ENCODE measurements at regions not wholly inside any gene's neighbourhood (a gene's known extent, or its start where the extent isn't known, plus 50 kb on each side); places are given as distances from the start of the nearest gene placed in this dataset.

- no peak for DNase-seq
- WGBS, 3 donors: 66 to 81% (median 74%) methylated on average over 2 of the region's 2 CpGs
- FAIRE-seq: no peak
These were observed 148.3 kb upstream of the SRD5A2 start for GRCh38 chr2:31729065-31729439.

DNA sequence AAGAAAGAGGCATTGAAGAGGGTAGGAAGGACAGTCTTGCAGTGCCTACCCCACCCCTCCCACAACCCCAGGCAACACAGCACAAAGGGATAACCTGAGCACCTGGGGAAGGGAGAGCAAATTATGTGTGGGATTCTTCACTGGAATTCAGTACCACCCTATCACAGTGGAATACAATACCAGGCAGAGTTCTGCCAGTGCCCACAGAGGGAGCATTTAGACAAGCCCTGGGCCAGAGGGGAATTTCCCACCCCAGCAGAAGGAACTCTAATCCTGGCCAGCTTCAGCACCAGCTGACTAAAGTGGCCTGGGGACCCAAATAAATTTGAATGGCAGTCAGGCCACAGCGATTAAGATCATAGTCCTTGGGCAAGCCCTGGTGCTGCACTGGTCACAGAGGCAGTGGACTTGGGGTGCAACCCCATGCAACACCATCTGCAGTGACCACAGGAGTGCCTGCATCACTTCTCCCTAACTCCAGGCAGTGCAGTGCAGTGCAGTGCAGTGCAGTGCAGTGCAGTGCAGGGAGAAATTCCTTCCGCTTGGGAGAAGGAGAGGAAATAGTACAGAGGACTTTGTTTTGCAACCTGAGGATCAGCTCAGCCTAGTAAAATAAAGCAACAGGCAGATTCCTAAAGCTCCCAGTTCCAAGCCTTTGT lies 147.8 kb upstream of the SRD5A2 start:
- FAIRE-seq (no peak), DNase-seq (no peak)
- Histone ChIP-seq H3K4me3 (ENCODE audit: low read depth in 1 of 3, low read length in 3 of 3) (no peak overlapping the region), H3K4me1 (ENCODE audit: control insufficient read depth in 3 of 3, insufficient read depth in 2 of 3, low read depth in 1 of 3, low read length in 2 of 3) (no peaks in the 10 kb centered on the region), H3K27ac (ENCODE audit: low read depth in 1 of 3, low read length in 2 of 3) (no peak overlapping the region), H3K36me3 (ENCODE audit: control insufficient read depth in 3 of 3, insufficient read depth in 2 of 3, low read depth in 1 of 3, low read length in 3 of 3) (no peaks in the 10 kb centered on the region), H3K27me3 (ENCODE audit: control insufficient read depth in 3 of 3, insufficient read depth in 3 of 3, low read length in 3 of 3) (no peaks in the 10 kb centered on the region), H3K9me3 (ENCODE audit: control insufficient read depth in 2 of 2, insufficient read depth in 1 of 2, low read depth in 1 of 2, low read length in 1 of 2) (peaks cover 0 to 3% of the 10 kb centered on the region in 2 donors)
- 88 to 95% (median 91%) methylated on average over 2 of the region's 2 CpGs for WGBS, 3 donors

More at GRCh38 chr2:31729065-31729439, 148.3 kb upstream of the SRD5A2 start:
- Histone ChIP-seq H3K4me1 (ENCODE audit: control insufficient read depth in 3 of 3, insufficient read depth in 2 of 3, low read depth in 1 of 3, low read length in 2 of 3) (no peaks in the 10 kb centered on the region), H3K9me3 (ENCODE audit: control insufficient read depth in 2 of 2, insufficient read depth in 1 of 2, low read depth in 1 of 2, low read length in 1 of 2) (peaks cover 0 to 3% of the 10 kb centered on the region in 2 donors), H3K27ac (ENCODE audit: low read depth in 1 of 3, low read length in 2 of 3) (no peak overlapping the region), H3K4me3 (ENCODE audit: low read depth in 1 of 3, low read length in 3 of 3) (no peak overlapping the region), H3K27me3 (ENCODE audit: control insufficient read depth in 3 of 3, insufficient read depth in 3 of 3, low read length in 3 of 3) (no peaks in the 10 kb centered on the region), H3K36me3 (ENCODE audit: control insufficient read depth in 3 of 3, insufficient read depth in 2 of 3, low read depth in 1 of 3, low read length in 3 of 3) (no peaks in the 10 kb centered on the region)

- H3K9me3 ChIP-seq (ENCODE audit: control insufficient read depth in 2 of 2, insufficient read depth in 1 of 2, low read depth in 1 of 2, low read length in 1 of 2): peaks cover 0 to 3% of the 10 kb centered on the region in 2 donors
- 80 to 90% (median 84%) methylated on average over 2 of the region's 2 CpGs for WGBS, 3 donors
- DNase-seq (no peak), FAIRE-seq (no peak)
- H3K27ac ChIP-seq (ENCODE audit: low read depth in 1 of 3, low read length in 2 of 3): no peak overlapping the region
- H3K27me3 ChIP-seq (ENCODE audit: control insufficient read depth in 3 of 3, insufficient read depth in 3 of 3, low read length in 3 of 3): no peaks in the 10 kb centered on the region
- no peaks in the 10 kb centered on the region for H3K4me1 ChIP-seq (ENCODE audit: control insufficient read depth in 3 of 3, insufficient read depth in 2 of 3, low read depth in 1 of 3, low read length in 2 of 3)
- H3K4me3 ChIP-seq (ENCODE audit: low read depth in 1 of 3, low read length in 3 of 3): no peak overlapping the region
- H3K36me3 ChIP-seq (ENCODE audit: control insufficient read depth in 3 of 3, insufficient read depth in 2 of 3, low read depth in 1 of 3, low read length in 3 of 3): no peaks in the 10 kb centered on the region
These were observed 145.7 kb upstream of the SRD5A2 start for GRCh38 chr2:31726457-31726856.

- FAIRE-seq (no peak), DNase-seq (no peak)
- Histone ChIP-seq H3K4me3 (ENCODE audit: low read depth in 1 of 3, low read length in 3 of 3) (no peak overlapping the region), H3K36me3 (ENCODE audit: control insufficient read depth in 3 of 3, insufficient read depth in 2 of 3, low read depth in 1 of 3, low read length in 3 of 3) (no peaks in the 10 kb centered on the region), H3K27me3 (ENCODE audit: control insufficient read depth in 3 of 3, insufficient read depth in 3 of 3, low read length in 3 of 3) (no peaks in the 10 kb centered on the region), H3K4me1 (ENCODE audit: control insufficient read depth in 3 of 3, insufficient read depth in 2 of 3, low read depth in 1 of 3, low read length in 2 of 3) (no peaks in the 10 kb centered on the region), H3K27ac (ENCODE audit: low read depth in 1 of 3, low read length in 2 of 3) (no peak overlapping the region), H3K9me3 (ENCODE audit: control insufficient read depth in 2 of 2, insufficient read depth in 1 of 2, low read depth in 1 of 2, low read length in 1 of 2) (peaks cover 0 to 3% of the 10 kb centered on the region in 2 donors)
- 75 to 86% (median 81%) methylated on average over 3 of the region's 3 CpGs for WGBS, 3 donors
These were observed 144.7 kb upstream of the SRD5A2 start for GRCh38 chr2:31725444-31725843.

GRCh38 chr2:31711737-31712136 lies 131.0 kb upstream of the SRD5A2 start:
- FAIRE-seq: no peak
- H3K36me3 ChIP-seq (ENCODE audit: control insufficient read depth in 3 of 3, insufficient read depth in 2 of 3, low read depth in 1 of 3, low read length in 3 of 3): no peaks in the 10 kb centered on the region
- H3K27ac ChIP-seq (ENCODE audit: low read depth in 1 of 3, low read length in 2 of 3): no peak overlapping the region
- H3K4me1 ChIP-seq (ENCODE audit: control insufficient read depth in 3 of 3, insufficient read depth in 2 of 3, low read depth in 1 of 3, low read length in 2 of 3): no peaks in the 10 kb centered on the region
- peaks cover 0 to 19% of the 10 kb centered on the region in 2 donors for H3K9me3 ChIP-seq (ENCODE audit: control insufficient read depth in 2 of 2, insufficient read depth in 1 of 2, low read depth in 1 of 2, low read length in 1 of 2)
- no peak overlapping the region for H3K4me3 ChIP-seq (ENCODE audit: low read depth in 1 of 3, low read length in 3 of 3)
- DNase-seq: no peak
- no peaks in the 10 kb centered on the region for H3K27me3 ChIP-seq (ENCODE audit: control insufficient read depth in 3 of 3, insufficient read depth in 3 of 3, low read length in 3 of 3)

- Histone ChIP-seq H3K27me3 (ENCODE audit: control insufficient read depth in 3 of 3, insufficient read depth in 3 of 3, low read length in 3 of 3) (no peaks in the 10 kb centered on the region), H3K9me3 (ENCODE audit: control insufficient read depth in 2 of 2, insufficient read depth in 1 of 2, low read depth in 1 of 2, low read length in 1 of 2) (peaks cover 0 to 19% of the 10 kb centered on the region in 2 donors), H3K4me3 (ENCODE audit: low read depth in 1 of 3, low read length in 3 of 3) (no peak overlapping the region), H3K27ac (ENCODE audit: low read depth in 1 of 3, low read length in 2 of 3) (no peak overlapping the region), H3K36me3 (ENCODE audit: control insufficient read depth in 3 of 3, insufficient read depth in 2 of 3, low read depth in 1 of 3, low read length in 3 of 3) (no peaks in the 10 kb centered on the region), H3K4me1 (ENCODE audit: control insufficient read depth in 3 of 3, insufficient read depth in 2 of 3, low read depth in 1 of 3, low read length in 2 of 3) (no peaks in the 10 kb centered on the region)
- FAIRE-seq: no peak
- DNase-seq: peak; percentile 25 to 43
- WGBS, 3 donors: 43 to 67% (median 53%) methylated on average over 2 of the region's 2 CpGs
These were observed 129.4 kb upstream of the SRD5A2 start for GRCh38 chr2:31710121-31710520.

DNA sequence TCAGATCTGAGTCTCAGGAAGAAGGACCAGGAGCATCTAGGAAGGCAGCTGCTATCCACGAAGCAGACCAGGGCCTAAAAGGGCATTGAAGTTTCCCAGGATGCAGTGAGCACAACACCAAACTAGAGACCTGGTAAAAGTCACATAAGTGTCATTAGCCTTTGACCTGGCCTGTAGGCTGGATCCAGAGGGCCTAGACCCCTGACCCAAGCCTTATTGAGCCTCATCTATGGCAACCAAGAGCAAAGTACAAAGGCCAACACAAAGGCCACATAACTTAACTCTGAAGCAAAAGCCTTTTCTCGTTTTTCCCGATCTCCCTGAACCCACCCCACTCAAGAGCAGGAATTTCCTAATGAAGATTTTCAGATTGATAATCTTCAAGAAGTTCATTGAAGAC lies 127.3 kb upstream of the SRD5A2 start:
- DNase-seq (no peak), FAIRE-seq (no peak)
- no peaks in the 10 kb centered on the region for H3K4me1 ChIP-seq (ENCODE audit: control insufficient read depth in 3 of 3, insufficient read depth in 2 of 3, low read depth in 1 of 3, low read length in 2 of 3)
- no peaks in the 10 kb centered on the region for H3K36me3 ChIP-seq (ENCODE audit: control insufficient read depth in 3 of 3, insufficient read depth in 2 of 3, low read depth in 1 of 3, low read length in 3 of 3)
- WGBS, 3 donors: 71 to 81% (median 79%) methylated on average over 3 of the region's 3 CpGs
- no peaks in the 10 kb centered on the region for H3K27me3 ChIP-seq (ENCODE audit: control insufficient read depth in 3 of 3, insufficient read depth in 3 of 3, low read length in 3 of 3)
- H3K4me3 ChIP-seq (ENCODE audit: low read depth in 1 of 3, low read length in 3 of 3): no peak overlapping the region
- H3K27ac ChIP-seq (ENCODE audit: low read depth in 1 of 3, low read length in 2 of 3): no peak overlapping the region
- peaks cover 0 to 18% of the 10 kb centered on the region in 2 donors for H3K9me3 ChIP-seq (ENCODE audit: control insufficient read depth in 2 of 2, insufficient read depth in 1 of 2, low read depth in 1 of 2, low read length in 1 of 2)

DNA sequence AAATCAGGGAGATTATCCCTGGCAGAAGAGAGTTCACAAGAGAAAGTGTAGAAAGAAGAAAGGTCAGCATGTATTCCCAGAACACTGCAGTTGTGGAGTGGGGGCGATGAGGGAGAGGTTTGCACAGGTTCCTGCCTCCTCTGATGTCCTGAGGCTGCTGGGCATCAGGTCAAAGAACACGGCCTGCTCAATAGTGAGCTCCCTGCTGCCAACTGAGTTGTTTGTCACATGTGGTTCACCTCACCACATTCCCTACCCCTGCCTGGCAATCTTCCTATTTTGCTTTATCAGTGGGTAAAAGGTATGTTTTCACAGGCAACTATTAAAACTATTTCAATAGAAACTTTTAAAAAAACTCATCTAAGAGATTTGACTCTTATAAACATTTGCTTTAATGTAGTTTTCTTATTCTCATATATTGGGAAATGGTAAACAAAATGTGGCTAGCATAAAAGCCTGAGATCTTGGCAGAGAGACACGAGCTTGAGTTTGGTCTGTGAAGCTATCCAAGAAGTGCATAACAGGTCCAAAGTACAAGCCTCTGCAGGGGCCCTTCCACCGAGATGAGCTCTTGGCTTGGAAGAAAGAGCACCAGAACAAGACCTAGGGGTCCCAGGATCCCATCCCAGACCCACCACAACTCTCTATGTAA lies 123.9 kb upstream of the SRD5A2 start:
- H3K27me3 ChIP-seq (ENCODE audit: control insufficient read depth in 3 of 3, insufficient read depth in 3 of 3, low read length in 3 of 3): no peaks in the 10 kb centered on the region
- peaks cover 0 to 15% of the 10 kb centered on the region in 2 donors for H3K9me3 ChIP-seq (ENCODE audit: control insufficient read depth in 2 of 2, insufficient read depth in 1 of 2, low read depth in 1 of 2, low read length in 1 of 2)
- no peak overlapping the region for H3K27ac ChIP-seq (ENCODE audit: low read depth in 1 of 3, low read length in 2 of 3)
- H3K4me3 ChIP-seq (ENCODE audit: low read depth in 1 of 3, low read length in 3 of 3): no peak overlapping the region
- no peak for FAIRE-seq
- peak in 1 of 2 donors; percentile 14 for DNase-seq
- 20 to 38% (median 33%) methylated on average over 4 of the region's 4 CpGs for WGBS, 3 donors
- H3K4me1 ChIP-seq (ENCODE audit: control insufficient read depth in 3 of 3, insufficient read depth in 2 of 3, low read depth in 1 of 3, low read length in 2 of 3): no peaks in the 10 kb centered on the region
- no peaks in the 10 kb centered on the region for H3K36me3 ChIP-seq (ENCODE audit: control insufficient read depth in 3 of 3, insufficient read depth in 2 of 3, low read depth in 1 of 3, low read length in 3 of 3)

GRCh38 chr2:31703253-31703652 lies 122.5 kb upstream of the SRD5A2 start:
- Histone ChIP-seq H3K9me3 (ENCODE audit: control insufficient read depth in 2 of 2, insufficient read depth in 1 of 2, low read depth in 1 of 2, low read length in 1 of 2) (peaks cover 0 to 18% of the 10 kb centered on the region in 2 donors), H3K4me3 (ENCODE audit: low read depth in 1 of 3, low read length in 3 of 3) (no peak overlapping the region), H3K27ac (ENCODE audit: low read depth in 1 of 3, low read length in 2 of 3) (no peak overlapping the region), H3K36me3 (ENCODE audit: control insufficient read depth in 3 of 3, insufficient read depth in 2 of 3, low read depth in 1 of 3, low read length in 3 of 3) (no peaks in the 10 kb centered on the region), H3K27me3 (ENCODE audit: control insufficient read depth in 3 of 3, insufficient read depth in 3 of 3, low read length in 3 of 3) (no peaks in the 10 kb centered on the region), H3K4me1 (ENCODE audit: control insufficient read depth in 3 of 3, insufficient read depth in 2 of 3, low read depth in 1 of 3, low read length in 2 of 3) (no peaks in the 10 kb centered on the region)
- FAIRE-seq: no peak
- no peak for DNase-seq
